ENCODE measurements at regions not wholly inside any gene's neighbourhood (a gene's known extent, or its start where the extent isn't known, plus 50 kb on each side); places are given as distances from the start of the nearest gene placed in this dataset.

- H3K27ac Mint-ChIP-seq (ENCODE audit: unreplicated experiment) = no peak overlapping the region
- FAIRE-seq (no peak), DNase-seq (ENCODE audit: low read depth) (no peak)
- no peaks in the 10 kb centered on the region for H3K4me1 Mint-ChIP-seq (ENCODE audit: low read depth, unreplicated experiment)
- Histone ChIP-seq H3K27me3 (ENCODE audit: insufficient read depth, low read length) (no peaks in the 10 kb centered on the region), H3K36me3 (ENCODE audit: insufficient read depth, low read length) (no peaks in the 10 kb centered on the region), H3K9ac (ENCODE audit: low read length) (no peak overlapping the region), H2AFZ (ENCODE audit: low read depth, low read length) (no peak overlapping the region), H3K27ac (ENCODE audit: low read depth, low read length) (no peak overlapping the region), H3K9me3 (ENCODE audit: insufficient read depth, low read depth, low read length) (no peaks in the 10 kb centered on the region), H3K4me3 (ENCODE audit: insufficient read depth, low read depth, low read length) (no peak overlapping the region), H3K4me2 (ENCODE audit: low read length) (no peak overlapping the region), H3K79me2 (ENCODE audit: insufficient read depth, low read length) (no peaks in the 10 kb centered on the region), H3K4me1 (ENCODE audit: insufficient read depth, low read length) (no peaks in the 10 kb centered on the region), H4K20me1 (ENCODE audit: insufficient read depth, low read length) (no peaks in the 10 kb centered on the region)
- no peak overlapping the region for H3K4me3 Mint-ChIP-seq (ENCODE audit: unreplicated experiment)
- H3K27me3 Mint-ChIP-seq (ENCODE audit: low read depth, unreplicated experiment) = no peaks in the 10 kb centered on the region
- H3K9me3 Mint-ChIP-seq (ENCODE audit: unreplicated experiment) = peaks cover 15% of the 10 kb centered on the region
- no peaks in the 10 kb centered on the region for H3K36me3 Mint-ChIP-seq (ENCODE audit: low read depth, unreplicated experiment)
- no peak for TF ChIP-seq EZH2 (IDR thresholded peaks at IDR 0.05; ENCODE audit: insufficient read depth, low read length)
- TF ChIP-seq CTCF (IDR thresholded peaks at IDR 0.05; ENCODE audit: insufficient read depth, low read depth, low read length) = no peak
Measured at GRCh38 chr1:96290801-96291200, 430.8 kb upstream of the PTBP2 start.

- Histone ChIP-seq H3K9me3 (ENCODE audit: insufficient read depth, low read depth, low read length) (no peaks in the 10 kb centered on the region), H3K36me3 (ENCODE audit: insufficient read depth, low read length) (no peaks in the 10 kb centered on the region), H3K4me1 (ENCODE audit: insufficient read depth, low read length) (no peaks in the 10 kb centered on the region), H3K4me3 (ENCODE audit: insufficient read depth, low read depth, low read length) (no peak overlapping the region), H3K4me2 (ENCODE audit: low read length) (no peak overlapping the region), H3K79me2 (ENCODE audit: insufficient read depth, low read length) (no peaks in the 10 kb centered on the region), H3K9ac (ENCODE audit: low read length) (no peak overlapping the region), H3K27ac (ENCODE audit: low read depth, low read length) (no peak overlapping the region), H2AFZ (ENCODE audit: low read depth, low read length) (no peak overlapping the region), H3K27me3 (ENCODE audit: insufficient read depth, low read length) (no peaks in the 10 kb centered on the region), H4K20me1 (ENCODE audit: insufficient read depth, low read length) (no peaks in the 10 kb centered on the region)
- H3K36me3 Mint-ChIP-seq (ENCODE audit: low read depth, unreplicated experiment) = no peaks in the 10 kb centered on the region
- H3K27ac Mint-ChIP-seq (ENCODE audit: unreplicated experiment) = no peak overlapping the region
- no peaks in the 10 kb centered on the region for H3K4me1 Mint-ChIP-seq (ENCODE audit: low read depth, unreplicated experiment)
- no peak for DNase-seq (ENCODE audit: low read depth)
- no peak overlapping the region for H3K4me3 Mint-ChIP-seq (ENCODE audit: unreplicated experiment)
- no peaks in the 10 kb centered on the region for H3K27me3 Mint-ChIP-seq (ENCODE audit: low read depth, unreplicated experiment)
- peaks cover 10% of the 10 kb centered on the region for H3K9me3 Mint-ChIP-seq (ENCODE audit: unreplicated experiment)
- TF ChIP-seq EZH2 (IDR thresholded peaks at IDR 0.05; ENCODE audit: insufficient read depth, low read length) (no peak), CTCF (IDR thresholded peaks at IDR 0.05; ENCODE audit: insufficient read depth, low read depth, low read length) (no peak)
- no peak for FAIRE-seq
Measured at GRCh38 chr1:96291468-96291867, 430.1 kb upstream of the PTBP2 start.

- H3K9me3 ChIP-seq (ENCODE audit: insufficient read depth, low read depth, low read length) = no peaks in the 10 kb centered on the region
- H3K4me3 ChIP-seq (ENCODE audit: insufficient read depth, low read depth, low read length) = no peak overlapping the region
- no peaks in the 10 kb centered on the region for H3K36me3 ChIP-seq (ENCODE audit: insufficient read depth, low read length)
- no peak for FAIRE-seq
- no peak overlapping the region for H3K27ac Mint-ChIP-seq (ENCODE audit: unreplicated experiment)
- H3K27me3 ChIP-seq (ENCODE audit: insufficient read depth, low read length) = no peaks in the 10 kb centered on the region
- H3K79me2 ChIP-seq (ENCODE audit: insufficient read depth, low read length) = no peaks in the 10 kb centered on the region
- no peaks in the 10 kb centered on the region for H3K27me3 Mint-ChIP-seq (ENCODE audit: low read depth, unreplicated experiment)
- no peak overlapping the region for H3K9ac ChIP-seq (ENCODE audit: low read length)
- peaks cover 6% of the 10 kb centered on the region for H3K9me3 Mint-ChIP-seq (ENCODE audit: unreplicated experiment)
- H2AFZ ChIP-seq (ENCODE audit: low read depth, low read length) = no peak overlapping the region
- H3K4me2 ChIP-seq (ENCODE audit: low read length) = no peak overlapping the region
- H3K4me1 ChIP-seq (ENCODE audit: insufficient read depth, low read length) = no peaks in the 10 kb centered on the region
- H3K4me3 Mint-ChIP-seq (ENCODE audit: unreplicated experiment) = no peak overlapping the region
- H3K36me3 Mint-ChIP-seq (ENCODE audit: low read depth, unreplicated experiment) = no peaks in the 10 kb centered on the region
- no peak overlapping the region for H3K27ac ChIP-seq (ENCODE audit: low read depth, low read length)
- H4K20me1 ChIP-seq (ENCODE audit: insufficient read depth, low read length) = no peaks in the 10 kb centered on the region
- no peak for DNase-seq (ENCODE audit: low read depth)
- TF ChIP-seq CTCF (IDR thresholded peaks at IDR 0.05; ENCODE audit: insufficient read depth, low read depth, low read length) (no peak), EZH2 (IDR thresholded peaks at IDR 0.05; ENCODE audit: insufficient read depth, low read length) (no peak)
- H3K4me1 Mint-ChIP-seq (ENCODE audit: low read depth, unreplicated experiment) = no peaks in the 10 kb centered on the region
Measured at GRCh38 chr1:96292141-96292540, 429.4 kb upstream of the PTBP2 start.

All from astrocyte (in vitro differentiated cells and primary cell).